CD4-positive, alpha-beta T cell (primary cell): ENCODE measurements at regions not wholly inside any gene's neighbourhood (a gene's known extent, or its start where the extent isn't known, plus 50 kb on each side); places are given as distances from the start of the nearest gene placed in this dataset.

Experiments used
- ATAC-seq: fragments of 200-7000 bp; cut with Tn5 transposase; one replicate; pipeline ENCODE4 v1.10.0; 2022; ENCODE audit warnings: mild to moderate bottlenecking; ENCODE audit not compliant: poor library complexity
- CTCF ChIA-PET: fragments of 350-600 bp; sonication (Branson Sonifier 250); formaldehyde crosslinking; loops from one replicate; lab custom pipeline; 2021; ENCODE audit warnings: antibody characterized with exemption, inconsistent platforms; lab: Charles Lee
- POLR2A ChIA-PET: fragments of 350-600 bp; sonication (Branson Sonifier 250); formaldehyde crosslinking; loops from one replicate; lab custom pipeline; 2021; ENCODE audit warnings: antibody characterized with exemption, inconsistent platforms; lab: Charles Lee
- DNase-seq, 14 experiments: peaks; one replicate each; pipeline ENCODE4 v3.0.0-alpha.2; 2013 to 2020; ENCODE audit warnings: mixed read lengths in 2 of 14
- H3K27ac ChIP-seq, 2 donors: one replicate each; pipeline versions ENCODE4 v1.5.1 to v1.7.0; 2013; ENCODE audit warnings: low read length in 2 of 2, low read depth in 1 of 2, mild to moderate bottlenecking in 1 of 2
- H3K27me3 ChIP-seq, 2 experiments: 1 replicate in 1 of 2; 2 replicates in 1 of 2; pipeline versions ENCODE4 v1.6.1 to v1.7.0; 2013; ENCODE audit warnings: low read length in 2 of 2, control low read depth in 1 of 2, mild to moderate bottlenecking in 1 of 2, moderate library complexity in 1 of 2; ENCODE audit not compliant: insufficient read depth in 2 of 2, control insufficient read depth in 1 of 2
- H3K36me3 ChIP-seq: one replicate; pipeline ENCODE4 v1.6.1; 2013; ENCODE audit warnings: low read length, control low read depth; ENCODE audit not compliant: insufficient read depth
- H3K4me1 ChIP-seq: one replicate; pipeline ENCODE4 v1.6.1; 2013; ENCODE audit warnings: low read length, control low read depth; ENCODE audit not compliant: insufficient read depth
- H3K4me3 ChIP-seq: one replicate; pipeline ENCODE4 v1.5.1; 2013; ENCODE audit warnings: mild to moderate bottlenecking, low read length, moderate library complexity
- H3K9me3 ChIP-seq, 2 experiments: 1 replicate in 1 of 2; 2 replicates in 1 of 2; pipeline versions ENCODE4 v1.6.1 to v1.7.0; 2013; ENCODE audit warnings: low read length in 2 of 2, mild to moderate bottlenecking in 2 of 2, control low read depth in 1 of 2, moderate library complexity in 1 of 2; ENCODE audit not compliant: control insufficient read depth in 1 of 2, insufficient read depth in 1 of 2
- H3K27ac Mint-ChIP-seq: one replicate; pipeline ENCODE4 v1.8.0; 2020; ENCODE audit warnings: mixed read lengths
- H3K27me3 Mint-ChIP-seq: one replicate; pipeline ENCODE4 v1.8.0; 2021; ENCODE audit warnings: mixed read lengths
- H3K36me3 Mint-ChIP-seq: one replicate; pipeline ENCODE4 v1.8.0; 2021; ENCODE audit warnings: low read depth, mixed read lengths
- H3K4me1 Mint-ChIP-seq: one replicate; pipeline ENCODE4 v1.8.0; 2021; ENCODE audit warnings: low read depth, mixed read lengths
- H3K4me3 Mint-ChIP-seq: one replicate; pipeline ENCODE4 v1.8.0; 2020; ENCODE audit warnings: mild to moderate bottlenecking, mixed read lengths
- H3K9me3 Mint-ChIP-seq: one replicate; pipeline ENCODE4 v1.8.0; 2020; ENCODE audit warnings: mixed read lengths
- intact Hi-C, 2 experiments: fragments of 100-400 bp; cut with DNase I in 1 of 2; cut with micrococcal nuclease in 1 of 2; formaldehyde crosslinking; loops; one replicate each; pipeline versions ENCODE4 v1.15.1 to v1.9.0; 2023 to 2025; cut with DNase I, micrococcal nuclease
- TF ChIP-seq, protein P1 (sequence below): fragments of 200-600 bp; IDR thresholded peaks from one replicate; pipeline ENCODE4 v1.8.0; 2022; ENCODE audit warnings: antibody characterized with exemption, mild to moderate bottlenecking

DNA sequence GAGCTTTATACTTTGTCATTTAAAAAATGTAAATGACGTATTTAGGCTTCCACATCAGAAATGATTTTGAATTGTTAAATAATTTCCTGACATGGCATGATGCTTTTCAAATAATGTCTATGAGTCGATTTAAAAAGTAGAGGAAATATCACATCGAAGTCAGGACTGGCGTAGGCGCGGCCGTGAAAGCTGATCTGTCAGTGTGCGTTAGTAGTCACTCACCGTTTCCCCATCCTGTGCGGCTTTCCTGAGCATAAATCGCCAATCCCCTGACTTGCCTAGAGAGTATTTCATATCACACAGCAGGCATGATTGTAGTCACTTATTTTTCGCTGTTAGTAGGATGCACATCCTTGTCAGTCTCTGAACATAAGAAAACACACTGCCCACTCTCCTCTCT lies 843.1 kb downstream of the SOCS6 start:
- intact Hi-C loops, result no loop called here
- CTCF ChIA-PET, result no interaction called here
- Mint-ChIP-seq H3K36me3 (no peaks in the 10 kb centered on the region), H3K27me3 (no peaks in the 10 kb centered on the region), H3K4me3 (no peak overlapping the region), H3K9me3 (no peaks in the 10 kb centered on the region), H3K27ac (no peak overlapping the region), H3K4me1 (no peaks in the 10 kb centered on the region)
- H3K27ac ChIP-seq, result no peak overlapping the region
- H3K9me3 ChIP-seq, result peaks cover 0 to 7% of the 10 kb centered on the region in 2 experiments
- H3K4me3 ChIP-seq, result no peak overlapping the region
- ATAC-seq, result no peak
- H3K27me3 ChIP-seq, result no peaks in the 10 kb centered on the region
- TF ChIP-seq, protein P1, sequence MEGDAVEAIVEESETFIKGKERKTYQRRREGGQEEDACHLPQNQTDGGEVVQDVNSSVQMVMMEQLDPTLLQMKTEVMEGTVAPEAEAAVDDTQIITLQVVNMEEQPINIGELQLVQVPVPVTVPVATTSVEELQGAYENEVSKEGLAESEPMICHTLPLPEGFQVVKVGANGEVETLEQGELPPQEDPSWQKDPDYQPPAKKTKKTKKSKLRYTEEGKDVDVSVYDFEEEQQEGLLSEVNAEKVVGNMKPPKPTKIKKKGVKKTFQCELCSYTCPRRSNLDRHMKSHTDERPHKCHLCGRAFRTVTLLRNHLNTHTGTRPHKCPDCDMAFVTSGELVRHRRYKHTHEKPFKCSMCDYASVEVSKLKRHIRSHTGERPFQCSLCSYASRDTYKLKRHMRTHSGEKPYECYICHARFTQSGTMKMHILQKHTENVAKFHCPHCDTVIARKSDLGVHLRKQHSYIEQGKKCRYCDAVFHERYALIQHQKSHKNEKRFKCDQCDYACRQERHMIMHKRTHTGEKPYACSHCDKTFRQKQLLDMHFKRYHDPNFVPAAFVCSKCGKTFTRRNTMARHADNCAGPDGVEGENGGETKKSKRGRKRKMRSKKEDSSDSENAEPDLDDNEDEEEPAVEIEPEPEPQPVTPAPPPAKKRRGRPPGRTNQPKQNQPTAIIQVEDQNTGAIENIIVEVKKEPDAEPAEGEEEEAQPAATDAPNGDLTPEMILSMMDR, result no peak
- H3K4me1 ChIP-seq, result no peaks in the 10 kb centered on the region
- POLR2A ChIA-PET, result no interaction called here
- no peak for DNase-seq
- no peaks in the 10 kb centered on the region for H3K36me3 ChIP-seq

DNA sequence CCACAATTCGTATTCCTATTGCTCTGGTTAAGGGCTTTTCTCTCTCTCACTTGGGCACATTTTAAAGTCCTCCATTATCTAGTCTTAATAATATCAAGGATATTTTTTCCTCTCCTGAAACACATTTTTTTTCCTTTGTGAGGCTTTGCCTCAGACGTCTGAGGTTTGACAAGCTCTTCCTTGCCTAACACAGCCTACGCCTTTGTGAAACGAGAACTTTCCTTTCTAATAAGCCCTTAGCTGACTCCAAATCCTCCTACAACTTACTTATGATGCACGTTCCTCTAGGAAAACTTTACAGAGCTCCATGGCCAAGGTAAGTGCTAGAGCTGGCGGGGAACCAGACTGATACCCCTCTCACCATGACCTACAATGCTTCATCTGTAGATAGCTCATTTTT lies 841.5 kb downstream of the SOCS6 start:
- Mint-ChIP-seq H3K4me1 (no peaks in the 10 kb centered on the region), H3K9me3 (no peaks in the 10 kb centered on the region), H3K27ac (no peak overlapping the region), H3K4me3 (no peak overlapping the region), H3K36me3 (no peaks in the 10 kb centered on the region), H3K27me3 (no peaks in the 10 kb centered on the region)
- Histone ChIP-seq H3K9me3 (peaks cover 0 to 10% of the 10 kb centered on the region in 2 experiments), H3K36me3 (no peaks in the 10 kb centered on the region), H3K4me1 (no peaks in the 10 kb centered on the region), H3K4me3 (no peak overlapping the region), H3K27me3 (no peaks in the 10 kb centered on the region), H3K27ac (no peak overlapping the region)
- TF ChIP-seq, protein P1, result no peak
- ChIA-PET CTCF (no interaction called here), POLR2A (no interaction called here)
- ATAC-seq, result no peak
- DNase-seq, result no peak
- intact Hi-C loops, result no loop called here

DNA sequence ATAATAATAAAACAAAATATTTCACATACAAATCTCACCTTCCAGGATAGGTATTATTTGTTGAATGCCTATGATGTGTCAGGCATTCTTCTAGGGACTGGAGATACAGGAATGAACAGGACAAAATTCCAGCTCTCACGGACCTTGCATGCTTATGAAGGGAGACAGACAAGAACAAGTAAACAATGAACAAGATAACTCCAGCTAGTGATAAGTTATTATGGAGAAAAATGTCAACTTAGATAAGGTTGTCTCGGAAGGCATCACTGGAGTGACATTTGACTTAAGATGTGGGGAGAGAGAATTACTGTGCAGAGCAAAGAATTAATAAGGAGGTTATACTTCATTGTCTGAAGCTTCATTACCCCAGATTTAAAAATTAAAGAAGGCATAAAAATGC lies 836.7 kb downstream of the SOCS6 start:
- no peaks in the 10 kb centered on the region for H3K36me3 Mint-ChIP-seq
- no peaks in the 10 kb centered on the region for H3K4me1 Mint-ChIP-seq
- POLR2A ChIA-PET, result no interaction called here
- H3K27me3 Mint-ChIP-seq, result no peaks in the 10 kb centered on the region
- no peak for DNase-seq
- no peak for ATAC-seq
- intact Hi-C loops, result no loop called here
- peaks cover 12% of the 10 kb centered on the region for H3K9me3 Mint-ChIP-seq
- TF ChIP-seq, protein P1, result no peak
- H3K36me3 ChIP-seq, result no peaks in the 10 kb centered on the region
- H3K4me1 ChIP-seq, result no peaks in the 10 kb centered on the region
- no peak overlapping the region for H3K4me3 ChIP-seq
- peaks cover 4 to 12% of the 10 kb centered on the region in 2 experiments for H3K9me3 ChIP-seq
- no peaks in the 10 kb centered on the region for H3K27me3 ChIP-seq
- no peak overlapping the region for H3K27ac Mint-ChIP-seq
- H3K27ac ChIP-seq, result no peak overlapping the region
- H3K4me3 Mint-ChIP-seq, result no peak overlapping the region
- CTCF ChIA-PET, result no interaction called here
